HG03097 (cell line): ENCODE measurements at regions not wholly inside any gene's neighbourhood (a gene's known extent, or its start where the extent isn't known, plus 50 kb on each side); places are given as distances from the start of the nearest gene placed in this dataset.

ENCODE experiments used
- ATAC-seq: cut with Tn5 transposase; IDR thresholded peaks from one replicate; pipeline ENCODE4 v1.9.1; 2021; ENCODE audit not compliant: unreplicated experiment, low FRiP score

- no peak for ATAC-seq
Measured at GRCh38 chr16:80309178-80309577, 231.6 kb upstream of the DYNLRB2 start.

- no peak for ATAC-seq
Measured at GRCh38 chr16:80305410-80305809, 235.4 kb upstream of the DYNLRB2 start.

GRCh38 chr16:80303691-80304090 lies 237.1 kb upstream of the DYNLRB2 start:
- ATAC-seq, result no peak

- ATAC-seq, result no peak
Measured at GRCh38 chr16:80300876-80301275, 239.9 kb upstream of the DYNLRB2 start.

- no peak for ATAC-seq
Measured at GRCh38 chr16:80300456-80300855, 240.3 kb upstream of the DYNLRB2 start.

GRCh38 chr16:80299416-80299815 lies 241.4 kb upstream of the DYNLRB2 start:
- no peak for ATAC-seq

- no peak for ATAC-seq
Measured at GRCh38 chr16:80298676-80299075, 242.1 kb upstream of the DYNLRB2 start.

- no peak for ATAC-seq
Measured at GRCh38 chr16:80296034-80296433, 244.8 kb upstream of the DYNLRB2 start.

- ATAC-seq, result no peak
Measured at GRCh38 chr16:80294172-80294571, 246.6 kb upstream of the DYNLRB2 start.

GRCh38 chr16:80288616-80289015 lies 252.2 kb upstream of the DYNLRB2 start:
- no peak for ATAC-seq

- no peak for ATAC-seq
Measured at GRCh38 chr16:80287674-80288073, 253.1 kb upstream of the DYNLRB2 start.

GRCh38 chr16:80285104-80285503 lies 255.7 kb upstream of the DYNLRB2 start:
- ATAC-seq, result no peak

GRCh38 chr16:80283466-80284392 lies 257.1 kb upstream of the DYNLRB2 start:
- no peak for ATAC-seq

- ATAC-seq, result no peak
Measured at GRCh38 chr16:80280557-80280956, 260.2 kb upstream of the DYNLRB2 start.

- no peak for ATAC-seq
Measured at GRCh38 chr16:80279656-80280055, 261.1 kb upstream of the DYNLRB2 start.

GRCh38 chr16:80277182-80277581 lies 263.6 kb upstream of the DYNLRB2 start:
- ATAC-seq, result no peak

GRCh38 chr16:80274576-80275191 lies 266.1 kb upstream of the DYNLRB2 start:
- no peak for ATAC-seq

GRCh38 chr16:80273635-80274538 lies 266.9 kb upstream of the DYNLRB2 start:
- no peak for ATAC-seq

- no peak for ATAC-seq
Measured at GRCh38 chr16:80265624-80266306, 275.0 kb upstream of the DYNLRB2 start.
